HG03342 (cell line): ENCODE measurements at regions not wholly inside any gene's neighbourhood (a gene's known extent, or its start where the extent isn't known, plus 50 kb on each side); places are given as distances from the start of the nearest gene placed in this dataset.
"Not testable (repeated sequence)": the region's sequence is repeated elsewhere in the genome, so short reads cannot be mapped to it uniquely, and the experiment has no call there.

Source experiments
- ATAC-seq: cut with Tn5 transposase; IDR thresholded peaks from one replicate; pipeline ENCODE4 v1.9.1; 2021; ENCODE audit warnings: mild to moderate bottlenecking, moderate library complexity; ENCODE audit not compliant: unreplicated experiment

DNA sequence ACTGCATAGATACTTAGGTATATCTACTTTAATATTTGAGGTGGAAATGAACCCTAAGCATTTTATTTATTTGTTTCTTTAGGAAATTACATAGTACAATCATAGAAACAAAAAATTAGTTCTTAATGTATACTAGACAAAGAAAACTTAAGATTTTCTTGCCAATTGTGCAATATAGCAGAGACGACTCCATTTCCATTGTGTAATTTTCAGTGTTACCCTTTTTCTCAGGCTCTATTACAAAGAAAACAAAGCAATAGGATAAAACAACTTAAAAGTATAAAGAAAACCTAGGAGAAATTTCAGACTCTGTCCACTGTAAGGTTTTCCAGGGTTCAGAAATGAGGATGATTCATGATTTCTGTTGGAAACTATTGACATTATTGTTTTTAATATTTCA is 89.0 kb upstream of the SERTAD2 start:
- ATAC-seq, result no peak

DNA sequence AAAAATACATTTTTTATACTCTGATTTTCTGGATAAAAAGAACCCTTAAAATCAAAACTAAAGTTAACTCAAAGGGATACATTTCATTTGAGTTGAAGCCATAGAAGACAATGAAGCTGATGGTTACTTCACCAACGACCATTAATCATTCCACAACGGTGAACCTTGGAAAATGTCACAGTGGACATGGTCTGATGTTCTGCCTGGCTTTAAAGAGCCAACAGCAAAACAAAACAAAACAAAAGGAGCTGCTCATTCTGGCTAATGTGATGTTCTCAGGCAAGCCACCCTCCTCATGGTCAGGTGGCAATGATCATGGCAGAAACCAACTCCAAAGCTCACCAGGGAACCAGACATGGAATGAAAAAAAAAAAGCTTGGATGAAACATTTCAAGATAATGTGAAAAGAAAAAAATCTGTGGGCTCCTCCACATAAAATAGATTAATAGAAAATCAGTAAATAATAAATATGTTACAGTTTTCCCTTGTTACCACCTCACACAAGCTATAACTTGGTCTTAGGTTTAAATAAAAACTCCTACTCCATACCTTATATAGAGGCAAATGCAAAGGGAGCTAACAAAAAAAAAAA is 90.1 kb upstream of the SERTAD2 start:
- no peak for ATAC-seq

GRCh38 chr2:64745562-64745961 is 91.8 kb upstream of the SERTAD2 start:
- ATAC-seq, result no peak

DNA sequence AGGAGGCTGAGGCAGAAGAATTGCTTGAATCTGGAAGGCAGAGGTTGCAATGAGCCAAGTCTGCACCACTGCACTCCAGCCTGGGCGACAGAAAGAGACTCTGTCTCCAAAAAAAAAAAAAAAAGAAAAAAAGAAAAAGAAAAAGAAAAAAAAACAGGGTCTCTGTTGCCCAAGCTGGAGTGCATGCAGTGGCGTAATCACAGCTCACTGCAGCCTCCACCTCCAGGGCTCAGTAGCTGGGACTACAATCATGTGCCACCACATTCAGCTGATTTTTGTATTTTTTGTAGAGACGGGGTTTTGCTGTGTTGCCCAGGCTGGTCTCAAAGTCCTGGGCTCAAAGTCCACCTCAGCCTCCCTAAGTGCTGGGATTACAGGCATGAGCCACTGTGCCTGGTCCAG is 94.0 kb upstream of the SERTAD2 start:
- not testable (repeated sequence) for ATAC-seq

- ATAC-seq, result no peak
Observed at GRCh38 chr2:64748147-64748546, 94.4 kb upstream of the SERTAD2 start.

GRCh38 chr2:64748561-64748960 is 94.8 kb upstream of the SERTAD2 start:
- no peak for ATAC-seq

DNA sequence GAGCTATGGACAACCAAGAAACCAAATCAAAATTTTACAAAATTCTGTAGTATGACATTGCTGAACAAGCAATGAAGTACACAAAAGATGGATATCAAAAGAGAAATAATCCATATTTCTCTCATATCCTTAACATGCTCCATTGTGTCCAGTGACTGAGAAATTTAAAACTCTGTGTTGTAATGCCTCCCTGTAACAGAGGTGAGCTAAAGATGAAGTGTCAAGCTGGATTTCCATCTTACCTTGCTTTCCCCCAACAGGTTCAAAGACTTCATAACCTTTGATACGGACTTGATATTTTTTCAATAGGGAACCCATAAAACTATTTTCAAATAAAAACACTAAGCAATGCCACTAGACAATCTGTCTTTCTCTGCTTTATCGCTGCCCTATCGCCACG is 95.7 kb upstream of the SERTAD2 start:
- no peak for ATAC-seq

- ATAC-seq, result no peak
Observed at GRCh38 chr2:64750001-64750816, 96.5 kb upstream of the SERTAD2 start.

DNA sequence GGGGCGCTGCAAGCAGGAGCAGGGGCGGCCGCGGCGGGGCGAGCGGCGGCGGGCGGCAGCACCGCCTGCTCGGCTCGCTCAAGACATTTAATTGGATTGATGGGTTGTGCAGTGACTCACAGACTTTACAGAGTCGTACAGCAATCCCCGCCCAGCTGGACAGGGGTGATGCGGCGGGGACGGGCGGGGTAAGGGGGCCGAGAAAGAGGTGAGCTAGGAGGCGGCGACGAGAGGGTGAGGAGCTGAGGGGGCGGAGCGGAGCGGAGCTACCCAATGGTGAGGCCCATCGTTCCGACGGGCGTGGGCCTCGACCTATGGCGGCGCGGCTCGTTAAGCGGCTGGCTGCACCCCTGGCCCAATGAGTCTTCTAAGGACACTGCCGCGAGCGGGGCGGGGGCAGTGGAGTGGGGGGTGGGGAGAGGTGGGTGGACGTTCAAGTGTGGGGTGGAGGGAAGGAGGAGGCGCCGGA is 97.1 kb upstream of the SERTAD2 start:
- peak; percentile 83 for ATAC-seq

DNA sequence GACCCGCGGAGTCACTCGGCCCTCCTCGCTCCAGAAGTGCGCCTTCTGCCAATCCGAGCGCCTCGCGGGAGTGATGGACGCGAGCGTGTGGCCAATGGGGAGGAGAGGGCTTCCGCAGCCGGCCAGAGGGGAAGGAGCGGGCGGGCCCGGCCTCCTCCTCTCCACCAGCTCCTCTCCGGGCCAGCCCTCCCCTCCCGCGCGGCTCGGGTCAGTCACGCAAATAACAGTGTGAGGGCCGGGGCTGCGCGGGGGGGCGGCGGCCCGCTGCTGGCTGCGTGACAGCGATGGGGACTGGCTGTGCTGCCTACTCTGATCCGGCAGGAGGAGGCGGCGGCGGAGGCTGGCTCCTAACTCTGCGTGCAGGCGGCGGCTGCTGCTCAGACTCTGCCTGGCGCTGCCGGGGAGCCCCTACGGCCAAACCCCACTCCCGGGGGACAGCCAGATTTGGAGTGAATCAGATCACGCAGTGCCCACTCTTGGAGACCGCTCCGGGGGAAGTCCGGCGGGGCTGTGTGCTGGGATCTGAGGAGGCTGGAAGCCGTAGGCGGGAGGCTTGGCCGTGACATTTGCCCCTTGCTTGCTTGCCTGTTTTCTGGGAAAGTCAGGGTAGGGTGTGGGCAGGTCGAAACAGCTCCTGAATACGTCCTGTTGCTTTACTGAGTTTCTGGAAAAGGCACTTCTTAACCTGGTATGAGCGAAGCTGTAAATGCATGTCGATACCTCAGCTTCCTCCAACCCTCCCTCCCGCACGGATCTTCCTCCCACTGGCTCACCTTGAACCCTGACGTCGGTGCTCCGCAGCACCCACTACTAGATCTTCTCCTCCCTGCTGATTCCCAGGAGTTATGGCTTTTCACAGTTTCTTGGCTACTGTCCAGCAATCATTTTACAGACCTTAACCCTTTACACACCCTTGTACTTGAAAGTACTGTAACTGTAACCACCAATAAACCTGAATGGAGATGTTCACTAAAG is 97.9 kb upstream of the SERTAD2 start:
- peak; percentile 79 for ATAC-seq

DNA sequence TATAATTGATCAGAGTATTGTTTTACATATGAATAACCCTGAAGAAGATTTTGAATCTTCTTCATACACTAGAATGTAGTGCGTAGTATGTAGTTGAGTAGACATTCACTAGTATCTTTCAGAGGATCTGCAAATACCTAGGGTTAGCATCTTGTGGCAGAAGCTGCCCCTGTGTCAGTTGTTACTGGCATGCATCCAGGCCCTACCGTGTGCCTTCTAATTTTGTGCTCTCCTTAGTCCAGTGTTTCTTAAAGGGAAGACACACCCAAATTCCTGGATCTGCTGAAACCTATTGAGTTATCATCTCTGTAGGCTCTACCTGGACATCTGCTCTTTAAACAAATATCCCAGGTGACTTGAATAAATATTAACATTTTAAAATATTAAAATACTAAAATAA is 99.7 kb upstream of the SERTAD2 start:
- ATAC-seq, result no peak

GRCh38 chr2:64754570-64754969 is 100.9 kb upstream of the SERTAD2 start:
- no peak for ATAC-seq

- no peak for ATAC-seq
Observed at GRCh38 chr2:64757126-64757525, 103.4 kb upstream of the SERTAD2 start.

GRCh38 chr2:64760128-64760527 is 106.4 kb upstream of the SERTAD2 start:
- no peak for ATAC-seq

- ATAC-seq, result no peak
Observed at GRCh38 chr2:64762301-64762997, 108.7 kb upstream of the SERTAD2 start.

DNA sequence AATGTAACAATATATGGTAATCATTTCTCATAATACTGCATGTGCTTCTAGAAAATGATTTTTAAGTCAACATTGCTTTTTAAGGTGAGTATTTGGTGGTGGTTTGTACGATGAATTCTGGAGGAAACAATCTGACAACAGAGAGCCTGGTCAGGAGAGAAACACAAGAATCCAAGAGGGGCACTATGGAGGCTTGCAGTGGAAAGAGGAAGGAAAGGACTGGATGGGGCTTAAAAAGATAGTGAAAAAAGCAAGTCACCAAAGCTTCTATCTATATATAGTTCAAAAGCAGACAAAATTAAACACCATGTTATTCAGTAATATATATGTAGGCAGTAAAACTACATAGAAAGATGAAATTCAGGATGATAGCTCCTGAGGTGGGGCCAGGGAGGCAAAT is 109.4 kb upstream of the SERTAD2 start:
- no peak for ATAC-seq

DNA sequence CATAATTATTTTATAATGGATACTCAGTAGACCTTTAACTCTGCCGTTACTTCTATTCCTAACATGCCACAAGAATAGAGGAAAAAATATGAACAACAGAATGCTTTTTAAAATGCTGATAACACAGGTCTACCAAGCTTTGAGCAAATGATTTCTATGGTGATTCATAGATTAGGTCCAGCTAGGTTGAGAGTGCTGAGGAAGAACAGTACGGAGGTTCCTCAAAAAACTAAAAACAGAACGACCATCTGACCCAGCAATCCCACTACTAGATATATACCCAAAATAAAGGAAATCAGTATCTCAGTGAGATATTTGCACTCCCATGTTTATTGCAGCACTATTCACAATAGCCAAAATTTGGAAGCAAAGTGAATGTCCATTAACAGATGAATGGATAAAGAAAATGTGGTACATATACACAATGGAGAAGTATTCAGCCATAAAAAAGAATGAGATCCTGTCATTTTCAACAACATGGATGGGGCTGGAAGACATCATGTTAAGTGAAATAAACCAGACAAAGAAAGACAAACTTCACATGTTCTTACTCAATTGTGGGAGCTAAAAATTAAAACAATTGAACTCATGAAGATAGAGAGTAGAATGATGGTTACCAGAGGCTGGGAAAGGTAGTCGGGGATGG is 111.6 kb upstream of the SERTAD2 start:
- no peak for ATAC-seq

- peak; percentile 43 for ATAC-seq
Observed at GRCh38 chr2:64766841-64767669, 113.3 kb upstream of the SERTAD2 start.
